Left kidney (tissue), 1 donor: ENCODE measurements at regions not wholly inside any gene's neighbourhood (a gene's known extent, or its start where the extent isn't known, plus 50 kb on each side); places are given as distances from the start of the nearest gene placed in this dataset.

Source experiments
- DNase-seq: peaks from one replicate; pipeline ENCODE4 v3.0.0-alpha.2; 2013

GRCh38 chr11:127632976-127633680 lies 632.6 kb upstream of the KIRREL3 start:
- DNase-seq = no peak

- no peak for DNase-seq
Observed at GRCh38 chr11:127632546-127632945, 632.0 kb upstream of the KIRREL3 start.

- DNase-seq = no peak
Observed at GRCh38 chr11:127631974-127632373, 631.4 kb upstream of the KIRREL3 start.

DNA sequence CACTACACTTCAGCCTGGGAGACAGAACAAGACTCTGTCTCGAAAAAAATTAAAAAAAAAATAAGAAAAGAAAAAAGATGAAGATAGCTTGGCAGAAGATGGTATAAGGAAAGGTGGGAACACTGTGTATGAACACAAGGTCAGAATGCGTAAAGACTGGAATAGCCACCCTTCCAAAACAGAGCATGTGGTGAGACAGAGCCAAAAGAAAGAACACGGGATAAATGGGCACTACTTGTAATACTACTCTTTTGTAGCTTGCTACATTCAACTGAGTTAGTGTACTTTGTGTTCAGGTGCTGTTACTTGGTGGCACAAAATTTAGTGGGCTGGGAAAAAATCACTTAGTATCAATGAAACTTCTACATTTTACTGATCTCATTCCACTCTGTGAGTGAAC lies 628.6 kb upstream of the KIRREL3 start:
- DNase-seq = no peak

DNA sequence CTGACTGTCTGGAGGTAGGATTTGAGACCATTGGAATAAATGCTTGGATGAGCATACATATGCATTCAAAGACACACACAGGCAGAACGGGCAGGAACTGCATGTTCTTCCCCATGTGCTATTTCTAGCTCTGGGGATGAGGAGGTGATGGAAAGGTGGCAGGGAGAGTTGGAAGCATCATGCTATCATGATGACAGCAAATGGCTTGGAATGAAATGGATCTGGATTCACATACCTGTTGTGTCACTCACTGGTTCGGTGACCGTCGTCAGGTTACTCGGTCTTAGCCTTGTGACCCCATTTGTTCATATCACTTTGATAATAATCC lies 627.9 kb upstream of the KIRREL3 start:
- no peak for DNase-seq

- no peak for DNase-seq
Observed at GRCh38 chr11:127627629-127628457, 627.3 kb upstream of the KIRREL3 start.

GRCh38 chr11:127627204-127627603 lies 626.6 kb upstream of the KIRREL3 start:
- DNase-seq = no peak

- no peak for DNase-seq
Observed at GRCh38 chr11:127625402-127625801, 624.8 kb upstream of the KIRREL3 start.

- no peak for DNase-seq
Observed at GRCh38 chr11:127624306-127624856, 623.8 kb upstream of the KIRREL3 start.

DNA sequence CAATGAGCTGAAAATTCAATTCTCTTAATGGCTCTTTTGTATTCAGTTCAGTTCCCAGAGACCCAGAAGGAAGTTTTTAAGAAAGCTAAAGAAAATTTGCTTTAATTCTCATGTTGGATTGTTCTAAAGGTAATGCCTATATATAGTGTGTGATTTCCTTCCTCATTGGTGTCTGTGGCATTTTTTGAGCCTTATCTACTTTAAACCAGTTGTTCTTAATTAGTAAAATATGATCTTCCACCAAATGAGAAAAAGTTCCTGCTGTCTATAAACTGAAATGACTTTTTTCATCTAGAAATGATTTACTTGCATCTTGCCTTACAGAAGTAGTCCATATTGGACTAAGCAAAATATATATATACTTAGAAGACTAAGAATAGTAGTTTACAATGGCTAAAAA lies 622.1 kb upstream of the KIRREL3 start:
- no peak for DNase-seq

- DNase-seq = no peak
Observed at GRCh38 chr11:127620671-127621070, 620.1 kb upstream of the KIRREL3 start.

- DNase-seq = no peak
Observed at GRCh38 chr11:127619946-127620345, 619.4 kb upstream of the KIRREL3 start.

GRCh38 chr11:127618721-127619120 lies 618.2 kb upstream of the KIRREL3 start:
- no peak for DNase-seq

GRCh38 chr11:127616158-127616557 lies 615.6 kb upstream of the KIRREL3 start:
- no peak for DNase-seq

DNA sequence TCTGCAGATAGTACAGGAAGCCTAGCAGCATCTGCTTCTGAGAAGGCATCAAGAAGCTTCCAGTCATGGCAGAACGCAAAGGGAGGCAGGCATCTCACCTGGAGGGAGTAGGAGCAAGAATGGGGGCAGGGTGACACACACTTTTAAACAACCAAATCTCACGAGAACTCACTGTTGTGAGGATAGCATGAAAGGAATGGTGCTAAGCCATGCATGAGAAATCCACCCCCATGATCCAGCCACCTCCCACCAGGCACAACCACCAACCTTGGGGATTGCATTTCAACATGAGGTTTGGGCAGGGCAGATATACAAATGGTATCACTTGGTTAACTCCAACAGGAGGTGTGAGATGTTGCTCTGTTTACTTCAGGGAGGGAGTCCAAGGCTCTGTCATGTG lies 612.0 kb upstream of the KIRREL3 start:
- DNase-seq = no peak

- no peak for DNase-seq
Observed at GRCh38 chr11:127609025-127609773, 608.6 kb upstream of the KIRREL3 start.

DNA sequence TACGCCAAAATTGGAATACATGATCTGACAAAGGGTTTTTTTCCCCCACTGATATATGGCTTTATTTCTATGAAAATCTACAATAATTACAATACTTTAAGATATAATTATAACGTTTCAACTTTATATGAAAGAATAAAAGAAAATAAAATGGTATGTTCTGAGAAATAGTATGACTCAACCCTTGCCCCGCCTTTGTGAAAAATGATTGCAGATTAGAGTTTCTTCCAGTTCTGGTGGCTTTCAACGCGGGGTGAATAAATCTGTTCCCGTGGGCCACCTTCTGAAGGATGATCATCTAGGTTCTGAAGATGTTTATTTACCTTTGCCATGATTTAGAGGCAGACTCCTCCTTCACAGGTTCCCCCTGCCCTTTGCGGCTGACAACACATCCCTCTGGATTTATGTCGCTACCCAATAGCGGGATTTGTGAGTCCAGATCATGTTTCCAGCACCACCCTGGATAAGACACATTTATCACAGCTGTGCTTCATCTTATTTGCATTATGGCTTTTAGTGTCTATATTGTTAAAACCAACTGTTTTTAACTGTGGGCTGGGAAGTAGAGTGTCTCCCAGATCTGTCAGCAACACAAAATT lies 607.0 kb upstream of the KIRREL3 start:
- DNase-seq = no peak

DNA sequence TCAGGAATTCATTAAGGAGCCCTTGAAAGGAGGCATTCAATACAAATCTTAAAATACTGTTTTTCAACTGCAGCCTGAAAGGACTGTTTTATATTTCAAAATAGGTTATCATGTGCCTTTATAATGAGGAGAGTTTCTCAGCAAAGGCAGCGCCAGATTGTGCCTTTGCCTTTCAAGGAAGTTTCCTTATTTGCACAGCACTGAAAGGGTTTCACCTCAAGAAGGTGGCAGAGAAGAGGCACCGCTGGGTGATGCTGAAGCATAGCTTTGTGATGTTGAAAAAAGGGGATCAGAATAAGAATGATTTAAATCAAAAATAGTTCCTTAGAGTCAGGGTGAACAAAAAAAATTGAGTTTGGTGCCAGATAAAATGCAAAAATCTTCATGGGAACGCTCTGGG lies 601.0 kb upstream of the KIRREL3 start:
- no peak for DNase-seq

- no peak for DNase-seq
Observed at GRCh38 chr11:127600674-127601073, 600.1 kb upstream of the KIRREL3 start.

GRCh38 chr11:127598476-127598875 lies 597.9 kb upstream of the KIRREL3 start:
- no peak for DNase-seq

GRCh38 chr11:127596433-127596832 lies 595.9 kb upstream of the KIRREL3 start:
- no peak for DNase-seq

DNA sequence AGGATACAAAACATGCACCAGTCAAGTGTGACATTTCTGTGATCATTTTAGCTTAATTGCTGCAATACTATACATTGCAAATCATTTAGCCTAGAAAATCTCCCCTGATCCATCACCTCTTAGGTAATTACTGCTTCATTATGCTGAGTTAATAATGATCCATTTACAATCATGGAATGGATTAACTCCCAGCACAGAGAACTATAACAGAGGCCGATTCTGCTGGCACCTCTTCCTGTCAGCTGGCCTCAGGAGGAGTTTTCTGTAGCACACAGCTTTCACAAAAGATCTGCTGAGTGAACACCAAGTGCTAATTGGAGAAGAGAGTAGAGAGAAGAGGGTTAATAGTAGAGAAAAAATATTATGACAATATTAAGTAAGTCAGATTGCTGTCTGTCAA lies 591.8 kb upstream of the KIRREL3 start:
- DNase-seq = no peak
